Activated naive CD4-positive, alpha-beta T cell (primary cell): ENCODE measurements at regions not wholly inside any gene's neighbourhood (a gene's known extent, or its start where the extent isn't known, plus 50 kb on each side); places are given as distances from the start of the nearest gene placed in this dataset.

Source experiments
- DNase-seq, 4 experiments: peaks; one replicate each; lab custom pipeline; 2025; lab: John Stamatoyannopoulos, UW

- DNase-seq, result no peak
Measured at GRCh38 chr5:168159425-168159824, 132.0 kb upstream of the WWC1 start.

- DNase-seq, result no peak
Measured at GRCh38 chr5:168162464-168162863, 129.0 kb upstream of the WWC1 start.

GRCh38 chr5:168163966-168164365 is 127.5 kb upstream of the WWC1 start:
- no peak for DNase-seq

DNA sequence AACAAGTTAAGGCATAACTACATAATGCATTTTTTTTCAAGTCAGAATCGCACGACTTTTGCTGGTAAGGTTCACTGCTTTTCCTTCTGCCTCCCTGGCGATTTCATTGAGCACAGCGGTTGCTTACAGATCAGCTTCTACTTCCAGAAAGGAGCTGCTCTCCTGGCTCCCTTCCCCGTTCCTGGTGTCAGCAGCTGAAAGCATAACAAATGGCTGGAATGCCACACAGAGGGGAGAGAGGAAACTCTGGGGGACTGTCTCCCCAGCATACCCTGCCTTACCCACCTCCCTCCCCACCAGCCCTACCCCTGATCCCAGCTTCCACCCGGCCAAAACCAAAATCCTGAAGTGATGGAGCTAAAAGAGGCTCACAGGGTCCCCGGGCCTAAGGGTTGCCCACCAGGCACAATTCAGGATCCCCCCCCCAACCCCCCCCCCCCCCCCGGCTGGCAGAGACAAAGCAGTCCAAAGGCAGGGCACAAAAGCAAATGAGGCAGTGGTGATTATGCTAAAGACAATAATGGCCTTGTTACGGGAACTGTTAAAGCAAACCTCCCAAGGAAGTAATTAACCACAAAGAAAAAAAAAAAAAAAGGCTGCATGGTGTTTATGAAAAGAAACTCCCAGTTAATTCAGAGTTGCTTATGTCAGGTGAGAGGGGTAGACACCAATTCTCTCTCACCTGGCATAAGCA is 126.1 kb upstream of the WWC1 start:
- no peak for DNase-seq

DNA sequence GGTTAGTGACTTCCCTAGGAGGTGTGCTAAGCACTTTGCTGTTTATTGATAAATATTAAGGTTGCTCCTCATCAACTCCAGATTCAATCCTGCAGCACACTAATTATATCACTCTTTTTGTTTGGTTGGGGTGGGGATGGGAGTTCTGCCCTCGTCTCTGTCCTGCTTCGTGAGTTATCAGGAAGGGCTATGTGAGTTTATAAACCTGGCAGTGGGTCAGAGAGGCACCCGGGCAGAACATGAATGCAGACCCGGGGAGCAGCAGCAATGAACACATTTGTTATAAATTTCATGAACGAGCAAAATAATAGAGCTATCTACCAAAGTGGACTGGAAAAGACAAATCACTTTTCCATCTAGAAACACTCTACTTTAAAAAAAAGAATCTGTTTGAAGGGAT is 125.5 kb upstream of the WWC1 start:
- DNase-seq, result no peak

- no peak for DNase-seq
Measured at GRCh38 chr5:168167338-168167737, 124.1 kb upstream of the WWC1 start.

GRCh38 chr5:168168978-168169698 is 122.3 kb upstream of the WWC1 start:
- no peak for DNase-seq

GRCh38 chr5:168169791-168170190 is 121.7 kb upstream of the WWC1 start:
- DNase-seq, result no peak

GRCh38 chr5:168171901-168172759 is 119.3 kb upstream of the WWC1 start:
- DNase-seq, result no peak

DNA sequence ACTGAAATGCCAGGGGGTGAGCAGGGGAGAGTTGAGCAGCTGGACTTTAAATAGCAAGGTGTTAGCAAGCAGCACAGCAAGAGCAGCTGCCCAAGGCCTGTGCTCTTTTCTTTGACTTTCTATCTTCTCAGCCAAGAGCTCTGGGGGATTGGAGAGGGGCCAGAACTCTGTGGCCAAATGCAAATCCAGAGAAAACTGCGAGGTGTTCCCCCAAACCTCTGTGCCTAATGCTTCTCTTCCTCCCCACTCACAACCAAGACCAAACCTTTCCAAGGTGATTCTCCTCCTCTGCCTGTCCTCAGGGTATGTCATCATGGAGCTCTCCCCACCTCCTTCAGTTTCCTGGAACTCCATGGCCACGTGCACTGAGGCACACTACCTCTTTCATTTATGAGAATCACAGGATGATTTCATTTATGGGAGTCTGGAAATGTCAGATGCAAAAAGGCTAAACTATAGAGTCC is 118.7 kb upstream of the WWC1 start:
- DNase-seq, result no peak

- DNase-seq, result no peak
Measured at GRCh38 chr5:168174376-168174775, 117.1 kb upstream of the WWC1 start.

DNA sequence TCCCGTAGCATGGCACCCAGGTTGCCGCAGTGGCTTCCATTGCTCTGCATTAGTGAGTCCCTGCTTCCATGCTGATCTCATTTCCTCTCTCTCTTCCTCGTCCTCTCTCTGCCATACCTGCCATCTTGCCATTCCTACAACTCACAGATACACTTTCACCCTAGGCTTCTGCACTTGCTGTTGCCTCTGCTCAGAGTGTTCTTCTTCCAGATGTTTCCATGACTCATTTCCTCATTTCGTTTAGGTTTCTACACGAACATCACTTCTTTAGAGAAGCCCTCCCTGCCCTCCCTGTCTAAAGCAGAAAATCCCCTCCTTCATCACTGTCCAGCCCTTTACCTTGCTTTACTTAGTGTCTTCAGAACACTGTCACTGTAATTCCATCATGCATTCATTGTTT is 115.2 kb upstream of the WWC1 start:
- no peak for DNase-seq

GRCh38 chr5:168176941-168177340 is 114.5 kb upstream of the WWC1 start:
- no peak for DNase-seq

- DNase-seq, result no peak
Measured at GRCh38 chr5:168177831-168178450, 113.5 kb upstream of the WWC1 start.

DNA sequence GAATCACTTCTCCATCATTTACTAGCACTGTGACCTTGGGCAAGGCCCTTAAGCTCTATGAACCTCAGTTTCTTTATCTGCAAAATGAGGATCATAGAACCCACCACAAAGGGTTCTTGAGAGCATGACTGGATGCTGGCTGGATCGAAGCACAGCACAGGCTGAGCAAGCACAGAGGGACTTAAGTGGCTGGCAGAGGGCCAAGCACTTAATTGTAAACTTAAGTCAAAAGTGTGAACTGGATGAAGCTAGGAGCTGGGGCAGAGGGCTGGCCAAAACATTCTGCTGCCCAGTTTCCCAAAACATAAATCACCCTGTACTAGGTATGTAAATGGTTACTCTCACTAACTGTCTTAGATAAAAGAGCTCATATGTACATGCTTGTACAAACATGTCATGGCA is 112.3 kb upstream of the WWC1 start:
- no peak for DNase-seq

DNA sequence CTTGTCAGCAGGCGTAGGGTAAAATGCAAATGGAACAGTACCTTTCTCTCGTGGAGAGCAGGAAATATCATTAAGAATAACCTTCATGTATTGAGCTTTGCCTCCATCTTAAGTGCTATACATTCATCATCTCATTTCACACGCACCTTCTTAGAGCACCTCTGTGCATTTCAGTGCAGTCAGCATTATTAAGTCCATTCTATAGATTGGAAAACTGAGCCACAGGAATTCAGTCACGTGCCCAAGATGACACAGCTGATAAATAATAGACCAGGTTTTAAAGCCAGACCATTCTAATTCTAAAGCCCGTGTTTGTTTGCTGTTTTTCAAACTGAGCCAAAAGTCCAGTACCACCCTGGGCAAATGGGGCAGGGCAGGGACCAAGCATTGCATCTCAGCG is 109.2 kb upstream of the WWC1 start:
- DNase-seq, result no peak

- no peak for DNase-seq
Measured at GRCh38 chr5:168184103-168184502, 107.3 kb upstream of the WWC1 start.

DNA sequence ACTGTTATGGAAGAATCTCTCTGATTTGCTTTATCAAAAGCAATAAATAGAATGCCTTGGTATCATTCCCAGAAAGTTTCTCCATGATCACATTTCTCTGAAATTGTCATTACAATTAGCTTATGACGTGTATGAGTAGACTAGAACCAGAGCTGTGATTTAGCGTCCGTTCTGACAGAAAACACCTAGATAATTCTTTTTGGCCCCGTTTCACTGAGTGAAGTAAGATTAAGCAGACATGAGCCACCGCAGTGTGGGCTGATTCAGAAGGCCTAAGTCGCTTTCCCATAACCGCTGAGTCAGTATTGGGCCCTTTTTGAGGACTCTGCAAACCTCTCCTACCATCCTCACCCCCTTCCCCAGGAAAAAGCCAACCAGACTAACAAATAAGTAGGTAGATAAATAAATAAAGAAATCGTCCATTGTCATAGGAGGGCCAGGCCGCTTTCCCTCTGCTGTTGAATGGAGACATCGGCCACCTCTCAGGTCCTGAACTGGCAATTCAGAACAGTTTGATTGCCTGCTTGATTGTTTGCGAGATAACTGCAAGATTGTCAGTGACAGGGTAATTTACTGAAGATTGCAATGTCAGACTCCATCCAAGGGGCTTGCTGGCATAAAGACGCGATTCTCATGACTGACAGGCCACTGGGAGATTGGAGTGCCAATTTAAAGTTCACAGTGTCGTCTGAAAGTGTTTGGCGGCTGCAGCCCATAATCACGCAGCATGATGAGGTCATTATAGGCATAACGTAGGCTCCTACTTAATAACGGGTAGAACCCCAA is 105.0 kb upstream of the WWC1 start:
- DNase-seq, result no peak

GRCh38 chr5:168187614-168188013 is 103.8 kb upstream of the WWC1 start:
- no peak for DNase-seq

- DNase-seq, result no peak
Measured at GRCh38 chr5:168188182-168188581, 103.3 kb upstream of the WWC1 start.

- no peak for DNase-seq
Measured at GRCh38 chr5:168192120-168192519, 99.3 kb upstream of the WWC1 start.
